DMS114 treated with DMSO at 0.1 percent for 48 hours (cell line): ENCODE measurements at regions not wholly inside any gene's neighbourhood (a gene's known extent, or its start where the extent isn't known, plus 50 kb on each side); places are given as distances from the start of the nearest gene placed in this dataset.
A peak's percentile ranks its signal among the peaks of the same experiment; 100 is the strongest.

Source experiments
- DNase-seq: peaks from one replicate; lab custom pipeline; 2025; ENCODE audit not compliant: unreplicated experiment; lab: John Stamatoyannopoulos, UW

DNA sequence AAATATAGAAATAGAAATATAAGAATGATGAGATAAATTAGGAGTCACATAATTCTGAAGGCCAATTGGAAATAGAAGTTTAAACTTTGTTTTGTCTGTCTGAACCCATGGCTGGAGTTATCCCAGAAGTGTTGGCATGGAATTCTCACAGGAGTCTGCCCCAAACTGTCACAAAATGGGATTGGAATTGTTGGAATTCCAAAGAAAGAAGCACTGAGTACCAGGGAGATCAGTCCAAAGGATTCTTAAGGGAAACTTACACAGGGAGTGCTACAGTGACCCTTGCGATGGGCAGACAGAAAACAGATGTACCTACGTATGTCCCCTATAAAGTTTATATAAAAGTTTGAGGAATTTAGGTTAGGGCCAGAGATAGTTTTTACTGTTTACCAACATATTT lies 1607.7 kb downstream of the ARAP2 start:
- no peak for DNase-seq

DNA sequence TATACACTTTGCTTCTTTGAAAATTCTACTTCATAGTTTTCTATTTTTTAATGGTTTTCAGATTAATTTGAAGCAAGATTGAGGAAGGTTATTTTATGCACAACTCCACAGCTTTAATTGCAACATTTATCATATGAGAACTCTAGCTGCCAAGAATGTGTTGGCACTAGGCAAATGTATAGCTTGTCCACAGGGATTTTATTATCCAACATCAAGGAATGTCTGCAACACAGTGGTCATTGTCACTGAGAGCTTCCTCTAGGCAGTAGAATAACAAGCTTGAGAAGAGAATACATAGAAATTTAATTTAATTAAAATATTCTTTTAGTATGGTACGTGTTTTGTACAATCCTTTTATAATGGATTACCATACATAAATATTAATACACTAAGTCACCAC lies 1600.8 kb downstream of the ARAP2 start:
- DNase-seq: no peak

GRCh38 chr4:34644579-34645115 lies 1599.7 kb downstream of the ARAP2 start:
- no peak for DNase-seq

GRCh38 chr4:34649716-34650115 lies 1594.6 kb downstream of the ARAP2 start:
- DNase-seq: no peak

DNA sequence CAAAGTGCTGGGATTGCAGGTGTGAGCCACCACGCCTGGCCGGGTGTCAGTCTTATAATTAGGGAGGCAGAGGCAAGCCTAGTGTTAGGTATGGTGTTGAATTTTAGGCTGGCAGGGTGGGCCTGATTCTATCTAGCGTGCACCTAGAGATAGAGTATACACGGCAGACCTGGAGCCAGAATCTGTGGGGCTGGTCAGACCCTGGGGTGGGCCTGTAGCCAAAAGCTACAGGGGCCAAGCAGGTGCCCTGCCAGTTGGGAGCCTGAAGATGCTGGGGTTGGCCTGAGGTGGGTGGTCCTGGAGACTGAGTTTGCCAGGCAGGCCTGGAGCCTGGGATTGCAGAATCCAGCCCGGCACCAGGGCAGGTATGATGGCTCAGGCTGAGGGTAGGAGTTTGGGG lies 1580.3 kb downstream of the ARAP2 start:
- DNase-seq: no peak

DNA sequence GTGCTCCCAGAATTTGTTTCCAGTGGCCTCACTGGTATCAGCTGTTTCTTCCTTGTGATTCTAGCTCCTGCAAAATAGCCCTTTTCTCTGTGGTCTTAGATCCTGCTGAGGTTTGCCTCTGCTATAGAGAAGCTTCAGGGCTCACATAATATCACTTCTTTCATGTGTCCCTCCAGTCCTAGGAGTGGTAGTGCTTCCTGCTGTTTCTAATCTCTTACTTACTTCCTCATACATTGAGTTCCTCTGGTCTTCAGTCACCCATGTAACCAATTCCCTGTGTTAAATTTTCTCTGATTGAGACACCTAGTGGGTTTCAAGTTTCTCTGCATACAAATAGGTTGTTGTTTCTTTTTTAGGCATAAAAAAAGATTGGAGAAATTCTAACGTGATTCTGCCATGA lies 1567.9 kb downstream of the ARAP2 start:
- DNase-seq: no peak

DNA sequence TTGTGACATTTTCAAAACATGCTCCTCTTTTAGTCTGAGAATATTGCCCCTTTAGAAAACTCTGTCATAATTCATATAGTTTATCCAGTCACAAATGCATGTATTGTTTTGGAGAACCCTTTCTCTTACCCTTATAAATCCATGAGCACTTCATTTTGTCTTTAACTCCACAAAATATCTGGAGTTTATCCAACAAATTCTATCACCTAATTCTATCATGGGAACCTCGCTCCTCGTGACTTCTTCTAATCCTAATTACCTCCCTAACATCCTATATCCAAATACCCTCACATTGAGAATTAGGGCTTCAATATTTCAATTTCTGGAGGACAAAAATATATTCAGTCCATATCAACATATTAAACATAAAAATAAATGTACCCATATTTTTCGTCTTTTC lies 1565.9 kb downstream of the ARAP2 start:
- no peak for DNase-seq

DNA sequence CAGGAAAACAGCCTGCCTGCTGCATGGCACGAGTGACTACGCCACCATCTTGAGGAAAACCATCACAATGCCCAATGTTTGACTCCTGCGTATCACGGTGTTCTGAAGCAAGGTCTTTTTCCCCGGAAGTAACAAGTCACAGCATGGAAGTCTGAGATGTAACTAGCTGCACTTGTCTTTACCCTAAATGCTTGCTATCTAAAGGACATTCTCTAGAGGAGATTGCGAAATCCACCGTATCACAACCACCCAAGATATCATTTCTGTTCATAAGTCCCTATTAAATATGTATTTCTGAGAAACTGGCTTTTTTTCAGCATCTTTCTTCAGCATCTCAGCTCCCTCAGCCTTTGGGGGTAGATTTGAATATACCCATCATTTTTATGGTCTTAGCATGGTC lies 1565.1 kb downstream of the ARAP2 start:
- no peak for DNase-seq

GRCh38 chr4:34709564-34709963 lies 1534.8 kb downstream of the ARAP2 start:
- no peak for DNase-seq

DNA sequence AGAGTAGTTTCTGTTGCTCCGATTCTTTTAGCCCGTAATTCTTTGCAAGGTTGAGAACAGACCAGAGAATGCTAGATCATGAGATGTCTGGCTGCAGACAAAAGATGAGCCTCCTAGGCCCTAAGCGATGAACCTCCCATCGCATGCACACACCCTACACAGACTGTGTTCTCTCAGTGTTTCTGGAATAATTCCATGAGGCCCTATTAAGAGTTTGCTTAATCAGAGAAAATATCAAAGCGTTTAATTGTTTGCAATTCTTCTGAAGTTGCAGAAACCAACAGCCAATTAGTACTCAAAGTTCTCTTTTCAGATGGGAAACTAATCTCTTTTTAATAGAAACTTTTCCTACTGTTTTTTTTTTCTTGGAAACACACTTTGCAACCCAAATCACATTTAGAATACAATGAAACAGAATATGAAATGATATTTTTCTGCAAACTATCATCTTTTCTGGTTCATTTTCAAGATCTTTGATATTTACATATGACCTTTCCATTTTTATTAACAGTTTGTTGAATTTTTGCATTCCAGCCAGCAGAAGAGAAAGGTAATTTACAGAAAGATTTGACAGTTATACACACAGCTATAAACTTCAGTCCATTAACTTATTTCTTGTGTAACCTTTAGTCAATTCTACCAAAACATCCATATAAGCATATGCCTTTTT lies 1525.6 kb downstream of the ARAP2 start:
- no peak for DNase-seq

DNA sequence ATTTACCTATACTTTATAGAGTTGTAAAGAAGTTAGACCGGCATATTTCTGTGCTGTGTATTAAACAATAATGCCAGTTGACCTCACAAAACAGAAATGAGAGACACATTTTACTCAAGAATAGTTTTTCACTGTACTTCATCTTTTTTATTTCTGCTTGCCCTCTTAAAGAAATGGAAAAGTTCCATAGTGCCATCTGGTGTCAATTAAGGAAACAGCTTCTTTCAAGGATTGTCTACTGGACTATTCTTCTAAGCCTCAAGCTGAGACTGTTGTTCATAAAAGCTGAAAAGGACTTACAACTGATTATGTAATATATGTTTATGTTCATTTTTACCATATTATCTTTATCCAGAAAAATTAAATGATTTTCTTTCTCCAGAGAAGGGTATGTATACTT lies 1523.7 kb downstream of the ARAP2 start:
- DNase-seq: peak; percentile 30

- DNase-seq: no peak
Measured at GRCh38 chr4:34721835-34722234, 1522.5 kb downstream of the ARAP2 start.

GRCh38 chr4:34723605-34724004 lies 1520.7 kb downstream of the ARAP2 start:
- DNase-seq: no peak

DNA sequence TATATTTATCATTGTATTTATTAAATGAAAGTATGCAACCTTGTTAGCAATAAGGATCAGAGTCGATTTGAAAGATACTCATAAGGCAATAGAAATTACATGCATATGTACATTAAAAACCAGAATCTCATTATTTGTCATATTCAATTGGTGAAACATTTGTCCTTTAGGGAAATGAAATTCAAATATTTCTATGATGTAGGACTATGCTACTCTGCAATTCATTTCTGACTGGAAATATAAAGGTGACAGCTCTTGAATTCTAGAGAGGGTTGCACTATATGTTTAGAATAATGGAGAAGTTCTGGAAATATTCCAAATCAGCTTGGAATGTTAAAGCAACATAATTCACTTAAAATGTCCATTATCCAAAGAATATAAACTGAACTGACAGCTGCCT lies 1519.8 kb downstream of the ARAP2 start:
- no peak for DNase-seq

GRCh38 chr4:34731070-34731469 lies 1513.2 kb downstream of the ARAP2 start:
- DNase-seq: no peak

DNA sequence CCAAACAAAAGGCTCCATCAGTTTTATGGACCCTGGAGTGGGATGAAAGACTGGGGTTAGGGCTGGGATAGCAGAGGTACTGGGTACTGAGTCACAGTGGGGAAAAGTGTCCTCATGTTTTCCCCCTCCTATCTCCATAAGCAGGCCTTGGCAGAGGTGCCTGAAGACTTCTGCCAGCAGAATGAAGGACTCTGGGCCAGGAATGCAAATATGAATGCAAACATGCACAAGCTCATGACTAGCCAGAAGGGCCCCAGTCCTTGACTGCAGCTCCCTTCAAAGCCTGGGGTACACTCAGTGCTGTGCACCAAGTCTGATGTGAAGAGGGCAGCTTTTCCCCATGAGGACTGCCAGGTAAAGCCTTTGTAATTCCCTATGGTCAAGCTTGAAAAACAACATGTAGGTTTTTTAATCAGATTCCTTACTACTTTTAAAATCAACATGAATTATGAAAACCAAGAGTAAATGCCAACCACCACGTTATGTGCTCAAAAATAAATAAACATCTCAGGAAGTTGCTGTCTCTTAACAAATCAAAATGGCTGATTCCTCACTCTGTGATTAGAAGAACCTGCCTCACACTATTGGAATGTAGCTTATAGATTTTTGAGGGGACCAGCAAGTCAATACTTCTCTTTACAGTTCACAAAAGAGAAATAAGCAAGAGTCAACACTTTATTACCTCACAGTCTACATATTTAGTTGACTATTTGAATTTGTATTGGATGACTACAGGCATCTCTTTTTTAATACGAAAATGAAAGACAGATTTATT lies 1512.0 kb downstream of the ARAP2 start:
- DNase-seq: no peak

DNA sequence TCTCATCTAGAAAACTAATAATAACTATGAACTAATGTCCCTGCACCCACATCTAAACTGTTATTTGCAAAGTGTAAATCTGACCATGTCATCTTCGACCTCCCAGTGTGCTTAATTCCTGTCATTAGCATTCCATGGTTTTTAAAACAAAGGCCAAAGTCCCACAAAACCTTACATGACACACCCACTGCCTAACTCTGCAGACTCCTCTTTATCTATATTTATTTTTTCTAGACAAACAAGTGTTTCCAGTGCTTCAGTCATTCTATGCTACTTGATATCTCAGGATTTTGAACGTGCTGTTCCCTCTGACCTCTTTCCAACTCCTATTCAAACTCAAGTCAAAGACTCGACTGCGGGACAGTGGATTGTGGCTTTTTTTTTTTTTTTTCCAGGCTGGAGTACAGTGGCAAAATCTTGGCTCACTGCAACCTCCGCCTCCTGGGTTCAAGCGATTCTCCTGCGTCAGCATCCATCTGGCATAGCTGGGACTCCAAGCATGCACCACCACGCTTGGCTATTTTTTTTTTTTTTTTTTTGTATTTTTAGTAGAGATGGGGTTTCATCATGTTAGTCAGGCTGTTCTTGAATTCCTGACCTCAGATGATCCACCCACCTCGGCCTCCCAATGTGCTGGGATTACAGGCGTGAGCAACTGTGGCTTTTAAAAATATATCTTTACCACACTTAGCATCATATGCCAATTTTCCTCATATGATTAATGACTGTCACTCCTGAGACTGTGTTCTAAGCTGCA lies 1511.0 kb downstream of the ARAP2 start:
- DNase-seq: no peak

GRCh38 chr4:34766935-34767334 lies 1477.4 kb downstream of the ARAP2 start:
- DNase-seq: no peak

DNA sequence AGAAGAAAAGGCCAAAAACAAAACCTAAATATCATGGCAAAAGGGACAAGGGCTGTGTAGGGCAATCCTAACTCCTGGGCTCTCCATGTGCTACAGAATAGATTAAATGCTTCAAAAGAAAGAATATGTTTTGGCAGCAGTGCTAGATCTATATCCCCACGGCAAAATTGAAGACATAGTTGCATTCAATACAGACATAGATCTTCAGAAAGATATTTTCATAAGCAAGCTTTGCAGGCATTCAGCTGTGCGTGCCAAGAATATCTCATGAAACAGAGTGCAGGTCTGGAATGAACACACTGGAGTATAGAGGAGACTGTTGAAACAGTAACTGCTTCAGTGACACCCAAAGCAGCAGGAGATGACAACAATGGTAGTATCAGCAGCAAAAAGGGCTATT lies 1476.9 kb downstream of the ARAP2 start:
- DNase-seq: no peak

- no peak for DNase-seq
Measured at GRCh38 chr4:34771632-34772031, 1472.7 kb downstream of the ARAP2 start.

- no peak for DNase-seq
Measured at GRCh38 chr4:34790131-34790530, 1454.2 kb downstream of the ARAP2 start.

DNA sequence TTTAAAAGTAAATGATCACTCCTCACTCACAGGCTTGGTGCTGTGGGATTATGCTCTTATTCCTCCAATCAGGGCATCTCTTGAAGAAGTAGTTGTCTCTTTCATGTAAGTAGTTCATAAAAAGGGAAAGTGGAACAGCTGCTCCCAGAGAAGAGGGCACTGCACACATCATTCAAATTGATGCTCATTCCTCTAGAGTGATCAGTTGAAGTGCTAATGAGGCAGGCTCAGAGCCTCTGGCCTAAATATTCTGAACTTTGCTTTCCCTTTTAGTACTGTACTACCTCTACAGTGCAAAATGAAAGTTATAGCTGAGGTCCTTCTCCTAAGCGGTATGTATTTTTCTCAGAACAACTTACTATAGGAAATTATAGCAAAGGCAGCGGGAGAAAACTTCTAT lies 1453.1 kb downstream of the ARAP2 start:
- DNase-seq: no peak
